Smooth muscle cell (in vitro differentiated cells): ENCODE measurements at regions not wholly inside any gene's neighbourhood (a gene's known extent, or its start where the extent isn't known, plus 50 kb on each side); places are given as distances from the start of the nearest gene placed in this dataset.

Experiments
- DNase-seq: peaks from one replicate; lab custom pipeline; 2025; ENCODE audit not compliant: unreplicated experiment; lab: John Stamatoyannopoulos, UW
- H2AFZ ChIP-seq: fragments of 200-600 bp; sonication (generic); 2 replicates; pipeline ENCODE4 v1.6.0; 2016; ENCODE audit warnings: antibody characterized with exemption, low read depth, mild to moderate bottlenecking
- H3F3A ChIP-seq: fragments of 200-600 bp; sonication (generic); 2 replicates; pipeline ENCODE4 v1.6.0; 2017; ENCODE audit warnings: antibody characterized with exemption, low read depth
- H3K27ac ChIP-seq: fragments of 200-600 bp; sonication (generic); 2 replicates; pipeline ENCODE4 v1.5.1; 2016; ENCODE audit warnings: low read depth, mild to moderate bottlenecking
- H3K27me3 ChIP-seq: fragments of 200-600 bp; sonication (generic); 2 replicates; pipeline ENCODE4 v1.6.1; 2016; ENCODE audit warnings: low read depth, mild to moderate bottlenecking
- H3K36me3 ChIP-seq: fragments of 200-600 bp; sonication (generic); 2 replicates; pipeline ENCODE4 v1.5.1; 2016; ENCODE audit warnings: low read depth
- H3K4me1 ChIP-seq: fragments of 200-600 bp; sonication (generic); 2 replicates; pipeline ENCODE4 v1.5.1; 2016; ENCODE audit warnings: low read depth
- H3K4me2 ChIP-seq: fragments of 200-600 bp; sonication (generic); 2 replicates; pipeline ENCODE4 v1.6.0; 2016; ENCODE audit warnings: mild to moderate bottlenecking
- H3K4me3 ChIP-seq: fragments of 200-600 bp; sonication (generic); 2 replicates; pipeline ENCODE4 v1.5.1; 2016; ENCODE audit warnings: mild to moderate bottlenecking
- H3K79me2 ChIP-seq: fragments of 200-600 bp; sonication (generic); 2 replicates; pipeline ENCODE4 v1.6.0; 2016; ENCODE audit warnings: low read depth, mild to moderate bottlenecking
- H3K9ac ChIP-seq: fragments of 200-600 bp; sonication (generic); 2 replicates; pipeline ENCODE4 v1.6.0; 2016; ENCODE audit warnings: low read depth
- H3K9me3 ChIP-seq: fragments of 200-600 bp; sonication (generic); replicated peaks from 2 replicates; pipeline ENCODE4 v1.5.1; 2016; ENCODE audit warnings: low read depth
- H4K20me1 ChIP-seq: fragments of 200-600 bp; sonication (generic); 2 replicates; pipeline ENCODE4 v1.6.0; 2016; ENCODE audit warnings: low read depth
- WGBS: methylation state at CpG from one replicate; pipeline ENCODE4 v1.1.7; 2016; ENCODE audit warnings: low lambda C conversion rate; 5-methylcytosine and 5-hydroxymethylcytosine counted together
- TF ChIP-seq, protein P1 (sequence below): fragments of 200-600 bp; sonication (generic); IDR thresholded peaks from 2 replicates; pipeline ENCODE4 v1.5.1; 2017; ENCODE audit warnings: borderline replicate concordance, mild to moderate bottlenecking, antibody characterized with exemption; ENCODE audit not compliant: insufficient read depth, poor library complexity, severe bottlenecking

DNA sequence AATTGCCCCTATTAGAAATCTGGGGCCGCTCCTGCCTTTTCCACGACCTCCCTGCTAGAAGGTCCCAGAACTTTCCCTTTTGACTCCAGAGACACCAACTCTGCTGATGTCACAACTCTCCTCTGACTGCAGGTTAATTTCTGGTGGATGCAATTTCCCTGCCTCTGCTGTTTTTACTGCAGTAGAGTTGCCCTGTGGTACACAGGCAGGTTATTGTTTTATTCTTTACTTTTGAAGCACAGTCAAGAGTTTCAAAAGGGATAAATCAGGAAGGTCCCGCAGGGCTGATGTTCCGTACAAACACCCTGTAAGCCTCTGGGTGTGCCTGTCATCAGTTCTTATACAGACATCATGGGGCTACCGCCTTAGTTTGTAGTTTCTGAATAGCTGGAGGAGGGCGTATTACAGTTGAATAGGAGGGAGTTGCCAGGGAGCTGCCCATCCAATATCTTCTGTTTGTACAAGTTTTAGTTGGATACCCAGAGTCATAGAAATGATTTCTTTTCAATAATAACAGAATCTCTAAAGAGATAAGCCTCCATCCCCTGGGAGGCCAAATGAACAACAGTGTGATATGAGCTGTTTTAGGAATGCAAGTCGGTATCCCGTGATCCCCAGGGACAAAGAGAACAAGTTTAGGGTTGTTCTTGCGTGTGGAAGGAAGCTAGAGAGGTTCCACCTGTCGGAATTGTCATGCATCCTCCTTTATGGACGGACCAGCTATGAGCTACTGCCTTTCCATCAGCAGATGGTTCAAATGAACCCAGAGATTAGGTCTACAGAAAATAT, 108.4 kb upstream of the COPS8 start:
- H3K9ac ChIP-seq: no peak overlapping the region
- no peaks in the 10 kb centered on the region for H3K9me3 ChIP-seq
- 92% methylated on average over 11 of the region's 11 CpGs for WGBS
- H3K36me3 ChIP-seq: no peaks in the 10 kb centered on the region
- peaks cover 9% of the 10 kb centered on the region for H3K4me1 ChIP-seq
- no peaks in the 10 kb centered on the region for H3K79me2 ChIP-seq
- no peaks in the 10 kb centered on the region for H4K20me1 ChIP-seq
- DNase-seq: no peak
- no peak overlapping the region for H3K27ac ChIP-seq
- H2AFZ ChIP-seq: no peak overlapping the region
- no peak overlapping the region for H3K4me3 ChIP-seq
- no peak overlapping the region for H3K4me2 ChIP-seq
- no peaks in the 10 kb centered on the region for H3K27me3 ChIP-seq
- TF ChIP-seq, protein P1, sequence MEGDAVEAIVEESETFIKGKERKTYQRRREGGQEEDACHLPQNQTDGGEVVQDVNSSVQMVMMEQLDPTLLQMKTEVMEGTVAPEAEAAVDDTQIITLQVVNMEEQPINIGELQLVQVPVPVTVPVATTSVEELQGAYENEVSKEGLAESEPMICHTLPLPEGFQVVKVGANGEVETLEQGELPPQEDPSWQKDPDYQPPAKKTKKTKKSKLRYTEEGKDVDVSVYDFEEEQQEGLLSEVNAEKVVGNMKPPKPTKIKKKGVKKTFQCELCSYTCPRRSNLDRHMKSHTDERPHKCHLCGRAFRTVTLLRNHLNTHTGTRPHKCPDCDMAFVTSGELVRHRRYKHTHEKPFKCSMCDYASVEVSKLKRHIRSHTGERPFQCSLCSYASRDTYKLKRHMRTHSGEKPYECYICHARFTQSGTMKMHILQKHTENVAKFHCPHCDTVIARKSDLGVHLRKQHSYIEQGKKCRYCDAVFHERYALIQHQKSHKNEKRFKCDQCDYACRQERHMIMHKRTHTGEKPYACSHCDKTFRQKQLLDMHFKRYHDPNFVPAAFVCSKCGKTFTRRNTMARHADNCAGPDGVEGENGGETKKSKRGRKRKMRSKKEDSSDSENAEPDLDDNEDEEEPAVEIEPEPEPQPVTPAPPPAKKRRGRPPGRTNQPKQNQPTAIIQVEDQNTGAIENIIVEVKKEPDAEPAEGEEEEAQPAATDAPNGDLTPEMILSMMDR: no peak
- peaks cover 4% of the 10 kb centered on the region for H3F3A ChIP-seq

DNA sequence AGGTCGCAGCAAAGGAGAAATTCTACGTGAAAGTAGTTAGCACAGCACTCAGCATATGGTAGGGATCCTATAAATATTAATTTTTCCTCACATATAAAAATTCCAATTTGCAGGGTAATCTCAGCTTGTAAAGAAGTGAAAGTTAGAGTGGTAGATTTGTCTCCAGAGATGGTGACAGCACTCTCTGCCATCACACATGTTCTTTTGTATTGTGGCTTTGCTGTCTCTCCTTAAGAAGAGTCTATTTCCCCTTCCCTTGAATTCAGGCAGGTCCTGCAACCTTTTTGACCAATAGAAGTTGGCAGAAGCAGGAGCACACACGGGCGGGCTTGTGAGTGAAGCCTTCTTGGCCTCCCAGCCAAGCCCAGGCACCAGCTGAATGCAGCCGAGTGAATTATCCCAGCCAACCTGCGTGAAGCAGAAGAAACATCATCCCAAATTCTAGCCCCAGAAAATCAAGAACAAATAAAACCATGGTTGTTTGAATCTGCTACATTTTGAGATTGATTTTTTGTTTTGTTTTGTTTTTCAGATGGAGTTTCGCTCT, 107.8 kb upstream of the COPS8 start:
- H2AFZ ChIP-seq: no peak overlapping the region
- no peaks in the 10 kb centered on the region for H3K79me2 ChIP-seq
- no peak overlapping the region for H3K9ac ChIP-seq
- H3K27ac ChIP-seq: no peak overlapping the region
- H4K20me1 ChIP-seq: no peaks in the 10 kb centered on the region
- no peak for DNase-seq
- no peaks in the 10 kb centered on the region for H3K36me3 ChIP-seq
- TF ChIP-seq, protein P1: no peak
- no peaks in the 10 kb centered on the region for H3K9me3 ChIP-seq
- 97% methylated on average over 7 of the region's 7 CpGs for WGBS
- H3F3A ChIP-seq: no peaks in the 10 kb centered on the region
- no peak overlapping the region for H3K4me2 ChIP-seq
- no peaks in the 10 kb centered on the region for H3K27me3 ChIP-seq
- no peak overlapping the region for H3K4me3 ChIP-seq
- peaks cover 3% of the 10 kb centered on the region for H3K4me1 ChIP-seq

DNA sequence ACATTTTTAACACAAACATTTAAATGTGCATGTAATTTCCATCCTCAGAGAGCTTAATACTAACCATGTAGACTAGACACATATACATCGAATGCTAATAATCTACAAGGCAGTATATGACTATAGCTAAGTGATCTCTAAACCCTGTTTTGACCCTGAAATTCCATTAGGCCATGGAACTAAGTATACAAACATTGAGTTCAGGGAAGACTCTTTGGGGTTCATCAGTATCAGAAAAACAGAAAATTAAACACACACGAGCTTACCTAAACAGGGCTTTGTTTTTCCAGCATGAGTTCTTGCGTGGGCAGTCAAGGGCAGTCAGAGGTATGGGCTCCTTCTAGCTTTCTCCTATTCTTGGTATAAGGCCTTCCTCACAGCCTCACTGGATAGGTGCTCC, 106.0 kb upstream of the COPS8 start:
- Histone ChIP-seq H3K4me3 (no peak overlapping the region), H2AFZ (no peak overlapping the region), H3K4me1 (no peaks in the 10 kb centered on the region), H3F3A (no peaks in the 10 kb centered on the region), H3K9me3 (no peaks in the 10 kb centered on the region), H3K79me2 (no peaks in the 10 kb centered on the region), H4K20me1 (no peaks in the 10 kb centered on the region), H3K27me3 (no peaks in the 10 kb centered on the region), H3K36me3 (no peaks in the 10 kb centered on the region), H3K9ac (no peak overlapping the region), H3K27ac (no peak overlapping the region), H3K4me2 (no peak overlapping the region)
- TF ChIP-seq, protein P1: no peak
- DNase-seq: no peak
- WGBS: 93% methylated on average over 3 of the region's 3 CpGs

DNA sequence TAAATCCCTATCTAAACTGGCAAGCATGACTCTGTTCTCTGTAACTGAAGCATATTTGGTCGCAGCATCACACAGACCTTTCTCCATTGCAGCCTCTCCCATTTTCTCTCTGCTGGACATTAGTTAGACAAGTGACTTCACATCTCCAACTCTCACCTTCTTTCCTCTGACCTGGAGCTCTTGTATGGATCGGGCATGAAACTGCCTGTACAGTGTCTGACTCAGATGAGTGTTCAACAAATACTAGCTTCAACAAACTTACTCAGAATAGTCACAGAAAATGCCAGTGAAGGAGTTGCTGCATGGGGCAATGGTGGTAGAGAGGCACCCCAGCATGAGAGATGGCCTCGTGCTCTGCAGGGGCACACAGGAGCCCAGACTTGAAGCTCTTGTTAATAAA, 104.7 kb upstream of the COPS8 start:
- Histone ChIP-seq H4K20me1 (no peaks in the 10 kb centered on the region), H3K36me3 (no peaks in the 10 kb centered on the region), H3K4me1 (no peaks in the 10 kb centered on the region), H3K9ac (no peak overlapping the region), H3K4me3 (no peak overlapping the region), H3K79me2 (no peaks in the 10 kb centered on the region), H3K27ac (no peak overlapping the region), H3K27me3 (no peaks in the 10 kb centered on the region), H3K9me3 (no peaks in the 10 kb centered on the region), H3K4me2 (no peak overlapping the region), H3F3A (no peaks in the 10 kb centered on the region), H2AFZ (no peak overlapping the region)
- TF ChIP-seq, protein P1: no peak
- DNase-seq: no peak
- WGBS: 91% methylated on average over 3 of the region's 3 CpGs
